ENCODE measurements at regions not wholly inside any gene's neighbourhood (a gene's known extent, or its start where the extent isn't known, plus 50 kb on each side); places are given as distances from the start of the nearest gene placed in this dataset.

GRCh38 chr11:103668859-103669258, 367.6 kb upstream of the DDI1 start:
- no peak for DNase-seq (ENCODE audit: low read depth)

GRCh38 chr11:103671143-103671651, 365.2 kb upstream of the DDI1 start:
- no peak for DNase-seq (ENCODE audit: low read depth)

GRCh38 chr11:103673773-103674172, 362.7 kb upstream of the DDI1 start:
- no peak for DNase-seq (ENCODE audit: low read depth)

GRCh38 chr11:103676413-103676812, 360.0 kb upstream of the DDI1 start:
- DNase-seq (ENCODE audit: low read depth) = no peak

- DNase-seq (ENCODE audit: low read depth) = no peak
Measured at GRCh38 chr11:103680826-103681225, 355.6 kb upstream of the DDI1 start.

GRCh38 chr11:103681855-103682254, 354.6 kb upstream of the DDI1 start:
- no peak for DNase-seq (ENCODE audit: low read depth)

- DNase-seq (ENCODE audit: low read depth) = peak; percentile 1
Measured at GRCh38 chr11:103682318-103683184, 353.9 kb upstream of the DDI1 start.

- DNase-seq (ENCODE audit: low read depth) = no peak
Measured at GRCh38 chr11:103683576-103683975, 352.9 kb upstream of the DDI1 start.

- DNase-seq (ENCODE audit: low read depth) = no peak
Measured at GRCh38 chr11:103688924-103689323, 347.5 kb upstream of the DDI1 start.

GRCh38 chr11:103690356-103690755, 346.1 kb upstream of the DDI1 start:
- DNase-seq (ENCODE audit: low read depth) = no peak

- DNase-seq (ENCODE audit: low read depth) = no peak
Measured at GRCh38 chr11:103696123-103696522, 340.3 kb upstream of the DDI1 start.

GRCh38 chr11:103699216-103699615, 337.2 kb upstream of the DDI1 start:
- DNase-seq (ENCODE audit: low read depth) = no peak

GRCh38 chr11:103699656-103700055, 336.8 kb upstream of the DDI1 start:
- DNase-seq (ENCODE audit: low read depth) = no peak

GRCh38 chr11:103700622-103701021, 335.8 kb upstream of the DDI1 start:
- DNase-seq (ENCODE audit: low read depth) = no peak

- DNase-seq (ENCODE audit: low read depth) = no peak
Measured at GRCh38 chr11:103703437-103703836, 333.0 kb upstream of the DDI1 start.

GRCh38 chr11:103703954-103704353, 332.5 kb upstream of the DDI1 start:
- DNase-seq (ENCODE audit: low read depth) = no peak

GRCh38 chr11:103705642-103706041, 330.8 kb upstream of the DDI1 start:
- DNase-seq (ENCODE audit: low read depth) = no peak

- DNase-seq (ENCODE audit: low read depth) = no peak
Measured at GRCh38 chr11:103709371-103709770, 327.1 kb upstream of the DDI1 start.

GRCh38 chr11:103714246-103714645, 322.2 kb upstream of the DDI1 start:
- DNase-seq (ENCODE audit: low read depth) = no peak

GRCh38 chr11:103716363-103716762, 320.1 kb upstream of the DDI1 start:
- DNase-seq (ENCODE audit: low read depth) = no peak

- no peak for DNase-seq (ENCODE audit: low read depth)
Measured at GRCh38 chr11:103727262-103727661, 309.2 kb upstream of the DDI1 start.

- DNase-seq (ENCODE audit: low read depth) = no peak
Measured at GRCh38 chr11:103729617-103730016, 306.8 kb upstream of the DDI1 start.

GRCh38 chr11:103730131-103730940, 306.1 kb upstream of the DDI1 start:
- DNase-seq (ENCODE audit: low read depth) = no peak

Data from activated T-helper 1 cell treated with Interleukin-2 at 50 U/mL for 16 hours (primary cell).